RWPE1 (cell line): ENCODE measurements at regions not wholly inside any gene's neighbourhood (a gene's known extent, or its start where the extent isn't known, plus 50 kb on each side); places are given as distances from the start of the nearest gene placed in this dataset.

Experiments used
- CTCF ChIA-PET: fragments of 350-600 bp; sonication (Branson Sonifier 250); formaldehyde crosslinking; extraction: SDS; loops from one replicate; lab custom pipeline; 2021; lab: Yijun Ruan, JAX
- POLR2A ChIA-PET: fragments of 400-600 bp; formaldehyde crosslinking; extraction: SDS; loops from one replicate; lab custom pipeline; 2020; ENCODE audit warnings: antibody characterized with exemption; ENCODE audit not compliant: low non-redundant PET; lab: Yijun Ruan, JAX
- DNase-seq: peaks from one replicate; pipeline ENCODE4 v3.0.0; 2012; ENCODE audit warnings: low spot score
- H3K27ac ChIP-seq: fragments of 450-650 bp; 2 replicates; pipeline ENCODE4 v1.5.1; 2017
- CTCF ChIP-seq: fragments of 450-650 bp; conservative IDR thresholded peaks from 2 replicates; pipeline ENCODE4 v1.5.1; 2017; ENCODE audit warnings: low read depth, mild to moderate bottlenecking

GRCh38 chr5:143567583-143568504 is 164.4 kb upstream of the NR3C1 start:
- CTCF ChIA-PET: no interaction called here
- no peak overlapping the region for H3K27ac ChIP-seq
- no peak for TF ChIP-seq CTCF
- POLR2A ChIA-PET: no interaction called here
- no peak for DNase-seq

- POLR2A ChIA-PET: no interaction called here
- TF ChIP-seq CTCF: no peak
These were observed 162.7 kb upstream of the NR3C1 start for GRCh38 chr5:143566139-143566538.

GRCh38 chr5:143564417-143564816 is 160.9 kb upstream of the NR3C1 start:
- no peak for DNase-seq
- CTCF ChIA-PET: interaction anchor here (0.6 kb wide), 1 partner anchor 15 kb away, joined by 3 read pairs; no protein-coding TSS in a partner anchor
- TF ChIP-seq CTCF: no peak
- POLR2A ChIA-PET: no interaction called here
- H3K27ac ChIP-seq: no peak overlapping the region

More at GRCh38 chr5:143566139-143566538, 162.7 kb upstream of the NR3C1 start:
- DNase-seq: no peak
- H3K27ac ChIP-seq: no peak overlapping the region
- CTCF ChIA-PET: no interaction called here

GRCh38 chr5:143562935-143563334 is 159.4 kb upstream of the NR3C1 start:
- ChIA-PET CTCF (no interaction called here), POLR2A (no interaction called here)
- DNase-seq: no peak
- TF ChIP-seq CTCF: no peak
- no peak overlapping the region for H3K27ac ChIP-seq

GRCh38 chr5:143561219-143561618 is 157.7 kb upstream of the NR3C1 start:
- ChIA-PET POLR2A (no interaction called here), CTCF (no interaction called here)
- H3K27ac ChIP-seq: no peak overlapping the region
- TF ChIP-seq CTCF: no peak
- DNase-seq: no peak

- POLR2A ChIA-PET: interaction anchor here (0.7 kb wide), 1 partner anchor 815 kb away, joined by 4 read pairs; no protein-coding TSS in a partner anchor
- TF ChIP-seq CTCF: no peak
- no peak overlapping the region for H3K27ac ChIP-seq
- CTCF ChIA-PET: interaction anchor here (0.6 kb wide), 1 partner anchor 94 kb away, joined by 3 read pairs; no protein-coding TSS in a partner anchor
- no peak for DNase-seq
These were observed 156.9 kb upstream of the NR3C1 start for GRCh38 chr5:143560378-143560777.
